ENCODE measurements at regions not wholly inside any gene's neighbourhood (a gene's known extent, or its start where the extent isn't known, plus 50 kb on each side); places are given as distances from the start of the nearest gene placed in this dataset.
"Not testable (repeated sequence)": the region's sequence is repeated elsewhere in the genome, so short reads cannot be mapped to it uniquely, and the experiment has no call there.

DNA sequence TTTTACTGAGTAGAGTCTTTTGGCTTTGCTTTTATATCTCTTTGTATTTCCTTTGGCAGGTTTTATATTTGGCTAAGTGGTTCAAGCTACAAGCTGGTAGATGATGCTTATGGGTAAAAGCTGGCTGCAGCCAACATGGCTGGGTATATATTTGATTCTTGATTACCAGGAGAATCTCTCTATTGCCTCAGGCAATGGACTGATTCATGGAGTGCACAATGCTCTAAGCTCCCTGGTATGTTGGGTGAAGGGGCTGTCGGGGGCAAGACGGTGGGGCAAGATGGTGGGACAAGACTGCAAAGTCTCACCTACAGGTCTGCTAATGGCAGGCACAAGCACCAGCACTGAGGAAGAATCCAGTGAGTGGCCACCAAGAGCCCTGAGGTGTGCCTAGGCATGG lies 366.6 kb downstream of the DMAC1 start:
- TF ChIP-seq JUND (IDR thresholded peaks at IDR 0.05; ENCODE audit: low read depth): no peak
- in situ Hi-C loops (cut with HindIII; ENCODE audit: low pct_unique_long_range_greater_than_20kb, low sequenced_read_pairs): no loop called here
- DNase-seq (ENCODE audit: low read depth in 1 of 2, low spot score in 1 of 2): no peak

DNA sequence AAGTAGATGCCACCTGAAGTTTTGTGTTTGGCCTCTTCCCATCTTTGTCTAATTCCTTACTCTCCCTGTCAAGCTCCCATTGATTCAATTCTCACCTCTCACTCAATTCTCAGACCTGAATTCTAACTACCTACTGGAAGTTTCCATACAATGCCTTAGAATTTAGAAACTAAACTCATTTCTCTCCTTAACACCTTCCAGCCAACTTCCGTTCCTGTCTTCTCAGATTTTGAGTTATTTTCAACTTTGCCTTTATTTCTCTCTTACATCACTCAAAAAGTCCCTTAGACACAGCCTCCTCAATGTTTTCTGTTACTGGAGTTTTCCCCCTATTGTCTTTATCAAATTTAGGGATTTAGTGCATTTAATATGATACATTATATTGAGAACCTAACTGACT lies 382.2 kb downstream of the DMAC1 start:
- DNase-seq (ENCODE audit: low read depth in 1 of 2, low spot score in 1 of 2); in situ Hi-C loops (cut with HindIII; ENCODE audit: low pct_unique_long_range_greater_than_20kb, low sequenced_read_pairs): not testable (repeated sequence)

DNA sequence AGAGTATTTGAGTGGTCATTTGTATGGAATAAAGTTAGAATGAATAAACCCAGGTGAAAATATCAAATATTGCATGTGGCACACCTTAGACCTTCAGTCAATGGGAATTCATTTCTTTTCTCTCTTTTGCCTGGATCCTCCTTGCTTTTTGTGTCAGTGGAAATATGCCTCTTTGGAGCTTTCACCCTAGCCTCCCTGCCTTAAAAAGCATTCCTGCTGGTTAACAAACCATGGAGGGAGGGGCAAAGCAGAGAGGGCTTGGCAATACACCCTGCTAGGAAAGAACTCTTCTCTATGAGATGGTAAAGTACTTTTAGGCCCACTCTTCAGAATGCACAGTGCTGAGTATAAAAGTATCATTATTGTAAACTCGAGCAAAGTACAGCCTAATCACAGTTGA lies 383.7 kb downstream of the DMAC1 start:
- no peak for TF ChIP-seq JUND (IDR thresholded peaks at IDR 0.05; ENCODE audit: low read depth)
- in situ Hi-C loops (cut with HindIII; ENCODE audit: low pct_unique_long_range_greater_than_20kb, low sequenced_read_pairs): no loop called here
- no peak for DNase-seq (ENCODE audit: low read depth in 1 of 2, low spot score in 1 of 2)

DNA sequence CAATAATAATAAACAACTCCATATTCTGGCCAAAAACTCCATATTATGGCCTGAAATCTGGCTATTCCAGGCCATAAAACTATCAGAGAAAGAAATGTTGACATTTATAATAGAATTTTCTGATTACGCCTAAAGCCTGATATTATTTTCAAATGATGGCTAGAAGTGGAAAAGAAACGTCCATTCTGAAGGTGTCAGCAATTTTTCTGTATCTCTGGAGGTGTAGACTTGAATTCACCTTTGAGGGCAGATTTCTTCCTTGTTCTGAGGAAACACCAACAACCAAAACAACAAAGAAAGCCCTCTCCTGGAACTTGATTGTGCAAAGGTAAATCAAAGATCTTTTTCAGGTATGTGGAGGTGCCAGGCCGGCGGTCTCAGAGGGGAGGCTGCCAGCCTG lies 390.7 kb downstream of the DMAC1 start:
- DNase-seq (ENCODE audit: low read depth in 1 of 2, low spot score in 1 of 2): no peak
- in situ Hi-C loops (cut with HindIII; ENCODE audit: low pct_unique_long_range_greater_than_20kb, low sequenced_read_pairs): no loop called here
- no peak for TF ChIP-seq JUND (IDR thresholded peaks at IDR 0.05; ENCODE audit: low read depth)

DNA sequence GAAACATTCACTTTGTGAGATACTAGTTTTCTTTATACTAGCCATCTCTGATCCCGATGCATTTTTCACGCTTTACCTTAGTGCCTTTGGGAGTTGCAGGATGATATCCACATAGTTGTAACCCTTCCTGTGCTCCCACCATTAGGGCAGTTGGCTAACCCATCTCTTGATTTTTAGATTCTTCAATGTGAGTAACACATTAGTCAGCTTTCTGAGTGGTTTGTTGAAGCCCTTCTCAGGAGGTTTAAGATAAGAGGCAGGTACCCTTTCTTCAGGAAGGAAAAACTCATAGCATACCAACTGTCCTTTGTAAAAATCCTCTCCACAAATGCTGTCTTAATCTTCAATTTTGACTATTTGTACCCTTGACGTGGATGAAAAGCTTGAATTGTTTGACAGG lies 392.3 kb downstream of the DMAC1 start:
- TF ChIP-seq JUND (IDR thresholded peaks at IDR 0.05; ENCODE audit: low read depth): no peak

DNA sequence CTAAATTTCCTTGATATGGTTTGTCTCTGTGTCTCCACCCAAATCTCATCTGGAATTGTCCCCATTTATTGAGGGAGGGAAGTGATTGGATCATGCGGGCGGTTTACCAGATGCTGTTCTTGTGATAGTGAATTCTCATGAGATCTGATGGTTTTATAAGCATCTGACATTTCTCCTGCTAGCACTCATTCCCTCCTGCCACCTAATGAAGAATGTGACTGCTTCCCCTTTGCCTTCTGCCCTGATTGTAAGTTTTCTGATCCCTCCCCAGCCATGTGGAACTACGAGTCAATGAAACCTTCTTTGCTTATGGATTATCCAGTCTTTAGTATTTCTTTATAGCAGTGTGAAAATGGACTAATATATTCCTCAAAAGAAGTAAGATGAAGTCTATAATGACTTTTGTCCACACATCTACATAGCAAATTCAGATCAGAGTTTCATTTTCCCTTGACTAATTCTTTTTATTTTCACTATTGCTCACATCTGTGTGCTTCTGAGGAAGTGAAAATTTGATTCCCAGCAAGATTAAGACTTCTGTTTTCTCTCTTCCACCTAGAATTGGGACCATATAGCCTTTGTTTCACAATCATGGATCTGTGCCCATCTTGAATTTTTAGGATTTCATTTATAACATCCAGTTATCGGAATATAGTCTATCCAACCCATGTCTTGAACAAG lies 393.5 kb downstream of the DMAC1 start:
- no peak for TF ChIP-seq JUND (IDR thresholded peaks at IDR 0.05; ENCODE audit: low read depth)
- in situ Hi-C loops (cut with HindIII; ENCODE audit: low pct_unique_long_range_greater_than_20kb, low sequenced_read_pairs): no loop called here
- DNase-seq (ENCODE audit: low read depth in 1 of 2, low spot score in 1 of 2): no peak

More for the DNA sequence above, 392.3 kb downstream of the DMAC1 start:
- in situ Hi-C loops (cut with HindIII; ENCODE audit: low pct_unique_long_range_greater_than_20kb, low sequenced_read_pairs): no loop called here
- DNase-seq (ENCODE audit: low read depth in 1 of 2, low spot score in 1 of 2): no peak

DNA sequence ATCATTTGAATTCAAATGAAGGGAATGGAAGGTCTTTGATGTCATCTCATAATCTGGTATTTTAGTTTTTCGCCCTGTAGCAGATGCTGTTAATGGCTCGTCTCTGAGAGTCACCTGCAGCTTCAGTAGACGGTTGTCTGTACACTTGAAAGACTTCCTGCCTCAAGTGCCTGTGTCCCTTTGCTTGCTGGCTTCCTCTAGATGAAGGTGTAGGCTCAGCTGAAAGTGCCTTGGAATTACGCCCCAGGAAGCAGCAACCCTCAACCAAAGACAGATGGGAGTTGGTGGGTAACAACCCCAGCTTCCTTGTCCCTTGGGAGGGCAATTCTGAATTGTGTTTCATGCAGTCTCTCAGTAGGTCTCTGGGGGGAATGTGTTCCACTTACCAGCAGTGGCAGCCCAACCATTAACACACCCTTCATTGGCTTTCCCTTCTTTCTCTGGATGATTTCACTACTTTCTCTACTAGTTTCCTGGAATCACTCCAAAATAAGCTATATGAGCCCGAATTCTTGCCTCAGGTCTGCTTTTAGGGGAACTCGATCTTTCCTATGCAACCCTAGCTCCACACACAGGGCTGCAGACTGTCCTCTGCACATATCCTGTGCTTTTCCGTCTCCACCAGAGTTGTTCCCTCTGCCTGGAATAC lies 395.6 kb downstream of the DMAC1 start:
- no peak for DNase-seq (ENCODE audit: low read depth in 1 of 2, low spot score in 1 of 2)
- in situ Hi-C loops (cut with HindIII; ENCODE audit: low pct_unique_long_range_greater_than_20kb, low sequenced_read_pairs): no loop called here
- TF ChIP-seq JUND (IDR thresholded peaks at IDR 0.05; ENCODE audit: low read depth): no peak

DNA sequence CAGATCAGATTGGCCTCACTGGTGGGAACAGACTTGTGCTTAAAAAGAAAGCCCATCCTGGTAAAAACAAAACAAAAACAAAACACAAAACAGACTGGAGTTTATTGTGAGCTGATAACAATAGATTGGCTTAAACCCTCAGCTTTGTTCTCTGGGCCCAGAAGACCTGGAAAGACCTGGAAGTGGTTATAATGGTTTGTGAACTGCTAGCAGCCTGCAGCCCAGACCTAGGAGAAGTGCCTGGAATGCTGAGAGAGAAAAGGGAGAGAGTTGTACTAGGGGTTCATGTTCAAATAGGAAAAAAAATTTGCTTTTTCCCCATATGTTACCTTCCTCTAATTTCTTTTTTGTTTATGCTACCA lies 396.6 kb downstream of the DMAC1 start:
- in situ Hi-C loops (cut with HindIII; ENCODE audit: low pct_unique_long_range_greater_than_20kb, low sequenced_read_pairs): no loop called here
- no peak for DNase-seq (ENCODE audit: low read depth in 1 of 2, low spot score in 1 of 2)

DNA sequence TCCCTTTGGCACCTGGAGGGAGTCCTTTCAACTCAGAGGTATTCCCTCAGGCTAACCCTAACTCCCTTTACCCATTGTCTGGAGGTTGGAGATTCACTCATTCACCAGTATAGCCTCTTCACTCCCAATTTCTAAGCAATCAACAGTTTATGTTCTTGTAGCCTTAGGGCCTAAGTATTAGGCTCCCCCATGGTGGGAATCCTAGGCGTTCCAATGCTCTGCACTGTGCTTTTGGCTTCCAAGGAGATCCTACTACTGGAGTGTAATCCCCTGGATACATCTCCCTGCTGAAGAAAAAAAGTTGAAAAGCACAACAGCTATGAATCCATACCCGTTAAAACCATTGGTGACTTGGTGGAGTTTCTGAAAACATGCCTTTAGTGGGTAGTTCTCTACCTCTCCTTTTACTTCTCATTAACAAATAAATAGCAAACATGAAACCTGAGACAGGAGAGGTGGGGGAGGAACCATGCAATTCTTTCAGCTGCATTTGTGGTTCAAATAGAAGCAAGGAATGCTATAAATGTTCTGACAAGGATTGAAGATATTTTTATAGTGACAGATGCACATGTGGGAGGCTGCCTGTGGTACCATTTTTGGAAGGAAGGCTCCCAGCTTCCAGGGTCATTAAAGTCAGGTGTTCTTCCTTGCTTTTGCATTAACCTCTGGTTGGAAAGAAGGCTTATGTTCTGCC lies 397.1 kb downstream of the DMAC1 start:
- no peak for TF ChIP-seq JUND (IDR thresholded peaks at IDR 0.05; ENCODE audit: low read depth)
- DNase-seq (ENCODE audit: low read depth in 1 of 2, low spot score in 1 of 2): no peak
- in situ Hi-C loops (cut with HindIII; ENCODE audit: low pct_unique_long_range_greater_than_20kb, low sequenced_read_pairs): no loop called here

More for the DNA sequence above, 396.6 kb downstream of the DMAC1 start:
- TF ChIP-seq JUND (IDR thresholded peaks at IDR 0.05; ENCODE audit: low read depth): no peak

DNA sequence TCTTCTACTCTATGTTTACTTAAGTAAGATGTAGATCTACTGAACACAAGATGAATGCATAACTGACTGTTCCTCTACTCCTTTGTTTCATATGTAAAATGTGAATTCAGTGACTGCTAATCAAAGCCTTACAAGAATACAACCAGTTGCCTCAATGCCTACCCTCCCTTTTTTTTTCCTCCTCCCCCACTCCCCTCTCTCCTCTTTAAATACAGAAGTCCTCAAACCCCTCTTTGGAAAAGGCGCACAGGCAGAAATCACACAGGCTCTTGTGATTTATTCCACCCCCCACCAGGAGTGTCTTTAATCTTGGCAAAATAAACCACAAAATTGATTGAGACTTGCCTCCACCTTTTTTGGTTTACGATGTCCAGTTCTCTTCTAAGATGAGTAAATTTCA lies 398.5 kb downstream of the DMAC1 start:
- TF ChIP-seq JUND (IDR thresholded peaks at IDR 0.05; ENCODE audit: low read depth): no peak
- in situ Hi-C loops (cut with HindIII; ENCODE audit: low pct_unique_long_range_greater_than_20kb, low sequenced_read_pairs): no loop called here
- no peak for DNase-seq (ENCODE audit: low read depth in 1 of 2, low spot score in 1 of 2)

DNA sequence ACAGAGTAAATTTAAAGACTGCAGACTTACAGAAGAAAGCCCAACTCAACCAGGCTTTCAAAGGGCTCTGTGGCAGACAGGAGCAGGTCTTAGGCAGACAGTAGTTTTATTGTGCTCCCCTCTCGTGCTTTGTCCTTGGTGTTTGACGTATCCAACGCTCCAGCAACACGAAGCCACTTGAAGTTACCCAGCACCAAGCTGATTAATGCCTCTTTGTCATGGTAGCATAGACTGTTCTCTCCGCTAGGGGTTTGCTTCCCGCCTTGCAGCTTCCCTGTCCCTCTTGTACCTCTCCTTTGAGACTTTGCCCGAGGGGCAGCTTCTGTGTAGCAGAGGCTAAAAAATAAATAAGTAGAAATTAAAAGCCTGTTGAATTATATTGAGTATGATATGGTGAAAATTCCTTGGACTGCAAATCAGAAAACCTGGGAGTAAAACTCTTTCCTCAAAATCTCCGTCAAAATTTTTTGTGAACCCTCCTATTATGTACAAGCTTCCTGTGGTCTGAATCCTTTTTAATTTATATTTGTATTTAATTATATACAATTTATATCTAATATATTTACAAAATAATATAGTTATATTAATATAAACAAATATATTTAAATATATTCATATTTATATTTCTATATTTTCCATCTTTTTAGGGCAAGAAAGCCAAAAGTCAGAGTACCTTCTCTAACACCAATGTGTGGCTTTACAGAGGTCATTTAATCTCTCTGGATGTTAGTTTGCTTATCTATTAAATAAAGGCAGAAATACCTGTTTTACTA lies 405.4 kb downstream of the DMAC1 start:
- no peak for TF ChIP-seq JUND (IDR thresholded peaks at IDR 0.05; ENCODE audit: low read depth)
- DNase-seq (ENCODE audit: low read depth in 1 of 2, low spot score in 1 of 2): no peak
- in situ Hi-C loops (cut with HindIII; ENCODE audit: low pct_unique_long_range_greater_than_20kb, low sequenced_read_pairs): no loop called here

DNA sequence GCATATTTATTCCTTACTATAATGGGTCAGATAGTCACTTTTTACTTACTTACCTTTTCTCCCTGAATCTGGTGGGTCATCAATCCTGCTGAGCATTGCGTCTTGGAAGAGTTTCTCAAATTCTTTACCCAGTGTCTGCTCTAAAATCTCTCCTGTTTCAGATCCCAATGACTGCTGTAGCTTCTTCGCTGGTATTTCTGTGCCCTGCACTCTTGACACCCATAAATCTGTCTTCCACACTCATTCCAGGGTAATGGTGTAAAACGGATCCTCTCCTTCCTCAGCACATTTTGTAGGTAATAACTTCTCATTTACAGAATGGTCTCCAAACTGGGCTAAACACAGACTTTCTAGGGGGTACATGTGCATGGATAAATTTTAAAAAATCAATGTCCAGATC lies 407.4 kb downstream of the DMAC1 start:
- no peak for TF ChIP-seq JUND (IDR thresholded peaks at IDR 0.05; ENCODE audit: low read depth)
- in situ Hi-C loops (cut with HindIII; ENCODE audit: low pct_unique_long_range_greater_than_20kb, low sequenced_read_pairs): no loop called here
- DNase-seq (ENCODE audit: low read depth in 1 of 2, low spot score in 1 of 2): no peak

DNA sequence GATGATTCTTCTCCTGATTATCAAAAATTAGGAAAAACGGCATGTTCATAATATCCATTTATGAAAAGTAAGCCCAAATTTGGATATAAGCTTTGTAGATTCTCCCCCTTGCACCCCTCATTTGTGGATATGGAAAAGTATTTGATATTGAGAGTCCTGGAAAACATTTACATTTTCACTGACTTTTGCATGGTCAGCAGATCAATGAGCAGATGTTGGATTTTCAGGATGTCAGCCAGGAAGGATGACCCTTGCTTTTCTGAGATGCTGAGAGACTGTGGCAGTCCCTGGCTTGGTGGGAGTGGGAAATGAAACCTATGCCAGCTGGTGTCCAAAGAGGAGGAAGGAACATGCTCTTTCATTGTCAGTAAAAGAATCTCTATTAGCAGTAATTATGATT lies 410.8 kb downstream of the DMAC1 start:
- no peak for DNase-seq (ENCODE audit: low read depth in 1 of 2, low spot score in 1 of 2)
- in situ Hi-C loops (cut with HindIII; ENCODE audit: low pct_unique_long_range_greater_than_20kb, low sequenced_read_pairs): no loop called here
- no peak for TF ChIP-seq JUND (IDR thresholded peaks at IDR 0.05; ENCODE audit: low read depth)

All from T47D (cell line).